ENCODE measurements at regions not wholly inside any gene's neighbourhood (a gene's known extent, or its start where the extent isn't known, plus 50 kb on each side); places are given as distances from the start of the nearest gene placed in this dataset.
"Not testable (repeated sequence)": the region's sequence is repeated elsewhere in the genome, so short reads cannot be mapped to it uniquely, and the experiment has no call there.

DNA sequence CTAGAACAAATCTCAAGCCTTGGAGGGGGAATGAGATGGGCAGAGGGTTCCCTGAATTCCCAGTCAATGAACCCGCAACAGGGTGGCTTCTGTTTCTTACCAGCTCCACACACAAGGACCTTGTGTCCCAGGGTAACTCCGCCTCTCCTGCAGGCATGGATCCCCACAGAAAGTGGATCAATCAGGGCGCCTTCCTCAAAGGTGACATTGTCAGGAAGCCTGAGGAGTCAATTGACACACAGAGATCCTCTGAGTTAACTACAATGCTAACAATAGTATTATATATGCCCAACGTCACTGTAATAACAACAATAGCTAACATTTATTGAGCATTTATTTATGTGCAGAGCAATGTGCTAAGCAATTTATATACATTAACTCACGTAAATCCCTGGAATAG is 98.8 kb downstream of the TRIM69 start:
- H3K9me3 Mint-ChIP-seq, DNase-seq, H3K4me3 Mint-ChIP-seq, H3K27me3 Mint-ChIP-seq, POLR2A ChIA-PET, ATAC-seq, H3K36me3 Mint-ChIP-seq, H3K27ac Mint-ChIP-seq: not testable (repeated sequence)
- peaks cover 6 to 13% (median 10%) of the 10 kb centered on the region in 4 donors for H3K4me1 Mint-ChIP-seq

GRCh38 chr15:44836094-44836493 is 99.8 kb downstream of the TRIM69 start:
- peaks cover 3 to 7% (median 3%) of the 10 kb centered on the region in 4 donors for H3K4me1 Mint-ChIP-seq
- H3K27ac Mint-ChIP-seq = no peak overlapping the region
- no peak overlapping the region for H3K4me3 Mint-ChIP-seq
- H3K9me3 Mint-ChIP-seq = no peaks in the 10 kb centered on the region
- no peaks in the 10 kb centered on the region for H3K27me3 Mint-ChIP-seq
- no peak for DNase-seq
- ATAC-seq = no peak
- POLR2A ChIA-PET = no interaction called here
- H3K36me3 Mint-ChIP-seq = no peaks in the 10 kb centered on the region

GRCh38 chr15:44838929-44839328 is 102.6 kb downstream of the TRIM69 start:
- H3K27me3 Mint-ChIP-seq, ATAC-seq, H3K27ac Mint-ChIP-seq, H3K4me3 Mint-ChIP-seq, POLR2A ChIA-PET, H3K36me3 Mint-ChIP-seq, DNase-seq, H3K9me3 Mint-ChIP-seq, H3K4me1 Mint-ChIP-seq: not testable (repeated sequence)

- DNase-seq, H3K27me3 Mint-ChIP-seq, H3K9me3 Mint-ChIP-seq, H3K27ac Mint-ChIP-seq, POLR2A ChIA-PET, ATAC-seq, H3K36me3 Mint-ChIP-seq, H3K4me1 Mint-ChIP-seq, H3K4me3 Mint-ChIP-seq: not testable (repeated sequence)
These were observed 105.4 kb downstream of the TRIM69 start for GRCh38 chr15:44841762-44842161.

DNA sequence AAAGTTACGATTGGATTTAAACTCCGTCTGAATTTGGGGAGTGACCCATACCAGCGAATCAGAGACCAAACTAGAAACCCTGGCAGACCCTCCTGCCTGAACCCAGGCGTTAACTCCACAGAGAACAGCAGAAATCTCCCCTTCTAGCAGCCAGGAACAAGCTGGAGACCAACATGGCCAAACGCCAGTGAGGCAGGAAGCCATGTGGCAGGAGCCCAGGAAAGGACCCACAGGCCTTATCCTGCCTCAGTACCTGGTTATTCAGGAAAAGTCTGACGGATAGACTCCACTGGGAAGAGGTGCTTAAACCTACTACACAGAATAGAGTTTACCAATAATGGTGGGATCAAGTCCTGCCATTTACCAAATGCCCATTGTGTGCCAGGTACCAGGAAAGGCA is 106.6 kb downstream of the TRIM69 start:
- H3K27me3 Mint-ChIP-seq, ATAC-seq, POLR2A ChIA-PET, H3K36me3 Mint-ChIP-seq, H3K4me3 Mint-ChIP-seq, H3K4me1 Mint-ChIP-seq, H3K9me3 Mint-ChIP-seq, H3K27ac Mint-ChIP-seq, DNase-seq: not testable (repeated sequence)

DNA sequence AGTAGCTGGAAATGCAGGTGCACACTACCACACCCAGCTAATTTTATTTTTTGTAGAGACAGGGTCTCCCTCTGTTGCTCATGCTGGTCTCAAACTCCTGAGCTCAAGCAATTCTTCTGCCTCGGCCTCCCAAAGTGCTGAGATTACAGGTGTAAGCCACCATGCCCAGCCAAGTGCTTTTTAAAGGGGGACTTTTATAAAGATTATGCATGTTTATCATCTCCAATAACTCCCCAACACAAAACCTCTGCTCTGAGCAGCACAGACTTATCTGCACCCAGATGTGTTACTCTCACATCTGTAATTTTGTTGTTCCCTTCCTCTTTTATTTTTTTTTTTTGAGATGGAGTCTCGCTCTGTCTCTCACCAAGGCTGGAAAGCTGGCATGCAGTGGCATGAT is 108.6 kb downstream of the TRIM69 start:
- H3K9me3 Mint-ChIP-seq, H3K4me1 Mint-ChIP-seq, H3K36me3 Mint-ChIP-seq, ATAC-seq, DNase-seq, H3K27ac Mint-ChIP-seq, POLR2A ChIA-PET, H3K4me3 Mint-ChIP-seq, H3K27me3 Mint-ChIP-seq: not testable (repeated sequence)

DNA sequence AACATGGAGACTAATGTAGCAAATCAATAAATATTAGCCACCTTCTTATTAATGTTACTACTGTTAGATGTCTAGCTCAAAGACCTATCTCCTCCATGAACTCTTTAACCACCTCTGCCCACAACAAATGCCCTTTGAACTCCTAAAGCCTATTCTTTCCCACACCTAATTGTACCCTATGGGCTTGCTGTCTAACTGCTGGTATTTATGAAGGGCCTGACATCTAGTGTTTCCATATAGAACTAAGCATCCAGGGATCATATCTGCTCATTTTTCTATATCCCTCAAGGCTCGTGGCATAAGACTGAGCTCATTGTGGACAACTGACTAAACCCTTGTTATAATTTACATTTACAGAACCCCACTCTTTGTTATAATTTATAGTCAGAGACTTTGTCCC is 109.8 kb downstream of the TRIM69 start:
- H3K4me3 Mint-ChIP-seq, ATAC-seq, DNase-seq, H3K36me3 Mint-ChIP-seq, H3K4me1 Mint-ChIP-seq, POLR2A ChIA-PET, H3K9me3 Mint-ChIP-seq, H3K27ac Mint-ChIP-seq, H3K27me3 Mint-ChIP-seq: not testable (repeated sequence)

- DNase-seq, ATAC-seq, POLR2A ChIA-PET, H3K27ac Mint-ChIP-seq, H3K4me1 Mint-ChIP-seq, H3K9me3 Mint-ChIP-seq, H3K36me3 Mint-ChIP-seq, H3K4me3 Mint-ChIP-seq, H3K27me3 Mint-ChIP-seq: not testable (repeated sequence)
These were observed 108.9 kb upstream of the TERB2 start for GRCh38 chr15:44847555-44847954.

- H3K36me3 Mint-ChIP-seq, H3K4me3 Mint-ChIP-seq, H3K9me3 Mint-ChIP-seq, H3K4me1 Mint-ChIP-seq, H3K27ac Mint-ChIP-seq, DNase-seq, H3K27me3 Mint-ChIP-seq, ATAC-seq, POLR2A ChIA-PET: not testable (repeated sequence)
These were observed 107.6 kb upstream of the TERB2 start for GRCh38 chr15:44848859-44849258.

- H3K27me3 Mint-ChIP-seq, H3K4me1 Mint-ChIP-seq, DNase-seq, H3K4me3 Mint-ChIP-seq, POLR2A ChIA-PET, H3K36me3 Mint-ChIP-seq, ATAC-seq, H3K27ac Mint-ChIP-seq, H3K9me3 Mint-ChIP-seq: not testable (repeated sequence)
These were observed 106.6 kb upstream of the TERB2 start for GRCh38 chr15:44849701-44850403.

GRCh38 chr15:44853304-44853950 is 103.1 kb upstream of the TERB2 start:
- H3K36me3 Mint-ChIP-seq, H3K9me3 Mint-ChIP-seq, H3K27ac Mint-ChIP-seq, H3K27me3 Mint-ChIP-seq, POLR2A ChIA-PET, H3K4me1 Mint-ChIP-seq: not testable (repeated sequence)
- peak; percentile 28 to 80 (median 56) for DNase-seq
- peak; percentile 82 to 89 for ATAC-seq
- H3K4me3 Mint-ChIP-seq = peak overlapping the region in 7 of 10 donors; percentile 5 to 54 (median 40)

DNA sequence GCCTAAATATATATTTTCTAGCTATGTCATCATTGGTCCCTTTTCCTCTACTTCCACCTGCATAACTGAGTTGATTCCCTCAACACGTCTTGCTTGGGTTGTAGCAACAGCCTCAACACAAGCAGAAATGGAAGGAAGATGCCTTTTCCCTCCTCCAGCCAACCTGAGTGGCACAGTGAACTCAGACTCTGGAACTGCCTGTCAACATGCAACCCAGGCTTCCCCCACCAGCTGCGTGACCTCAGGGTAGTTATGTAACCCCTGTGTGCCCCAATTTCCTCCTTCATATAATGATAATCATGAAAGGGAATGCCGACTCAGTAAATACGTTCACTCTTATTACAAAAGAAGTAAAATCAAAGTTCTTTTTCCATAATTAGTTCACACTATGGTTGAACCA is 101.8 kb upstream of the TERB2 start:
- H3K27ac Mint-ChIP-seq, H3K9me3 Mint-ChIP-seq, H3K36me3 Mint-ChIP-seq, H3K4me3 Mint-ChIP-seq, H3K27me3 Mint-ChIP-seq, DNase-seq, ATAC-seq, POLR2A ChIA-PET, H3K4me1 Mint-ChIP-seq: not testable (repeated sequence)

GRCh38 chr15:44856284-44856683 is 100.2 kb upstream of the TERB2 start:
- not testable (repeated sequence) for H3K4me3 Mint-ChIP-seq

DNA sequence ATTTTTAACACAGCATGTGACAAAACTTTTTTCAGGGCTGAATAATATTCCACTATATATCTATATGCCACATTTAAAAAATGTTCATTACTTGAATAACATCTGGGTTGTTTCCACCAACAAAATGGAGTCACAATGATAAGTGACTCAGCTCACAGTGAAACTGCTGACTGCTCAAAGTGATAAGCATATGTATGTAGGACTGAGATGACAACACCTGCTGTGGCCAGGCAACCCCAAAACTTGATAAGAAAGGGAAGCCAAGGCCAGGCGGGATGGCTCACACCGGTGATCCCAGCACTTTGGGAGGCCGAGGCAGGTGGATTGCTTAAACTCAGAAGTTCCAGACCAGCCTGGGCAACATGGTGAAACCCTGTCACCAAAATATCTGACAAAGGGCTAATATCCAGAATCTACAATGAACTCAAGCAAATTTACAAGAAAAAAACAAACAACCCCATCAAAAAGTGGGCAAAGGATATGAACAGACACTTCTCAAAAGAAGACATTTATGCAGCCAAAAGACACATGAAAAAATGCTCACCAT is 99.2 kb upstream of the TERB2 start:
- H3K9me3 Mint-ChIP-seq, H3K4me1 Mint-ChIP-seq, DNase-seq, H3K36me3 Mint-ChIP-seq, ATAC-seq, POLR2A ChIA-PET, H3K27ac Mint-ChIP-seq, H3K27me3 Mint-ChIP-seq, H3K4me3 Mint-ChIP-seq: not testable (repeated sequence)

More at GRCh38 chr15:44856284-44856683, 100.2 kb upstream of the TERB2 start:
- H3K36me3 Mint-ChIP-seq, H3K9me3 Mint-ChIP-seq, ATAC-seq, POLR2A ChIA-PET, H3K27ac Mint-ChIP-seq, H3K27me3 Mint-ChIP-seq, H3K4me1 Mint-ChIP-seq, DNase-seq: not testable (repeated sequence)
